Endodermal cell (in vitro differentiated cells): ENCODE measurements at regions not wholly inside any gene's neighbourhood (a gene's known extent, or its start where the extent isn't known, plus 50 kb on each side); places are given as distances from the start of the nearest gene placed in this dataset.
A peak's percentile ranks its signal among the peaks of the same experiment; 100 is the strongest.

Source experiments
- DNase-seq: peaks from one replicate; pipeline ENCODE4 v3.0.0-alpha.2; 2017
- H3K27ac ChIP-seq: 2 replicates; pipeline ENCODE4 v1.5.1; 2013; ENCODE audit warnings: mild to moderate bottlenecking, low read depth, low read length, moderate library complexity
- H3K27me3 ChIP-seq: 2 replicates; pipeline ENCODE4 v1.6.1; 2013; ENCODE audit warnings: mild to moderate bottlenecking, low read length, moderate library complexity; ENCODE audit not compliant: insufficient read depth, control insufficient read depth, poor library complexity, severe bottlenecking
- H3K36me3 ChIP-seq: 2 replicates; pipeline ENCODE4 v1.7.0; 2013; ENCODE audit warnings: mild to moderate bottlenecking, low read length, moderate library complexity; ENCODE audit not compliant: control insufficient read depth, insufficient read depth
- H3K4me1 ChIP-seq: one replicate; pipeline ENCODE4 v1.7.0; 2013; ENCODE audit warnings: low read length; ENCODE audit not compliant: control insufficient read depth, insufficient read depth
- H3K4me3 ChIP-seq: 2 replicates; pipeline ENCODE4 v1.5.1; 2013; ENCODE audit warnings: mild to moderate bottlenecking, low read length, moderate library complexity
- H3K9ac ChIP-seq: 2 replicates; pipeline ENCODE4 v1.6.1; 2013; ENCODE audit warnings: mild to moderate bottlenecking, low read length, moderate library complexity; ENCODE audit not compliant: poor library complexity, severe bottlenecking; ENCODE audit errors: extremely low read depth
- H3K9me3 ChIP-seq: 2 replicates; pipeline ENCODE4 v1.6.1; 2013; ENCODE audit warnings: mild to moderate bottlenecking, low read length, moderate library complexity; ENCODE audit not compliant: control insufficient read depth
- H3K27ac Mint-ChIP-seq: 2 replicates; pipeline ENCODE4 v1.8.0; 2020; ENCODE audit warnings: mixed read lengths
- H3K27me3 Mint-ChIP-seq: 2 replicates; pipeline ENCODE4 v1.8.0; 2021; ENCODE audit warnings: mild to moderate bottlenecking, mixed read lengths; ENCODE audit not compliant: insufficient read depth
- H3K36me3 Mint-ChIP-seq: 2 replicates; pipeline ENCODE4 v1.8.0; 2020; ENCODE audit warnings: low read depth, mixed read lengths
- H3K4me1 Mint-ChIP-seq: 2 replicates; pipeline ENCODE4 v1.8.0; 2020; ENCODE audit warnings: mixed read lengths
- H3K4me3 Mint-ChIP-seq: 2 replicates; pipeline ENCODE4 v1.8.0; 2020; ENCODE audit warnings: mild to moderate bottlenecking, moderate library complexity, mixed read lengths
- H3K9me3 Mint-ChIP-seq: 2 replicates; pipeline ENCODE4 v1.8.0; 2020; ENCODE audit warnings: mild to moderate bottlenecking, mixed read lengths
- WGBS, 2 experiments: methylation state at CpG; one replicate each; pipeline versions ENCODE4 v1.1.5 to v1.1.7; 2013; ENCODE audit warnings: missing lambda C conversion rate in 2 of 2, mixed read lengths in 1 of 2; ENCODE audit not compliant: insufficient coverage in 1 of 2, insufficient read length in 1 of 2; 5-methylcytosine and 5-hydroxymethylcytosine counted together
- TF ChIP-seq, protein P1 (sequence below): fragments of 200-600 bp; sonication (generic); conservative IDR thresholded peaks from 2 replicates; pipeline ENCODE4 v1.5.0; 2021; ENCODE audit warnings: antibody characterized with exemption, mild to moderate bottlenecking

DNA sequence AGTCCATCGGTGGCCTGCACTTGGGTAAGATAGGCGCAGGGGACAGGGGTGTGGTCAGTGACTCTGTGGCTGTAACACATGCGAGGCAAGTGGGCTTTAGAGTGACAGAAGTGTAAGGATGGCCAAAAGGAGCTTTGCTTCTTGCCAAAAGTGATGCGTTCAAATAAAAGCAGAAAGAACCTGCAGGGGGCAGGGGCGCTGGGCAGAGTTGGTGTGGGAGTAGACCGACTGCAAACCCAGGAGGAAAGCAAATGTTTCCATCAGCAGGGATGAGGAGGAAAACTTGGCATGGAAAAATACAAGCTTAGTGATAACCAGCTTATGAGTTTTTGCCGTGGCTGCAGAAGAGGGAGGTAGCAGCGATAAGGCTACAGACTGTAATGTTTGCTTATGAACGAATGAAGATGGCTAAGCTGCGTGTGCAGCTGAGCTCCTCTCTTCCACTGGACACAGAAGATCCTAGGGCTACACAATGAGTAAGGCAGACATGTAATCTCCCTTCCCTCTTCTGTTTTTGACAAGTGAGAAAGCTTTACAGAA is 149.4 kb downstream of the WNT5A start:
- no peak overlapping the region for H3K4me3 Mint-ChIP-seq
- H3K36me3 Mint-ChIP-seq = no peaks in the 10 kb centered on the region
- H3K27me3 ChIP-seq = no peaks in the 10 kb centered on the region
- DNase-seq = no peak
- peaks cover 9% of the 10 kb centered on the region for H3K27me3 Mint-ChIP-seq
- no peaks in the 10 kb centered on the region for H3K9me3 ChIP-seq
- H3K36me3 ChIP-seq = no peaks in the 10 kb centered on the region
- H3K9me3 Mint-ChIP-seq = no peaks in the 10 kb centered on the region
- no peaks in the 10 kb centered on the region for H3K4me1 Mint-ChIP-seq
- H3K4me3 ChIP-seq = no peak overlapping the region
- no peak overlapping the region for H3K27ac Mint-ChIP-seq
- H3K9ac ChIP-seq = no peak overlapping the region
- H3K4me1 ChIP-seq = no peaks in the 10 kb centered on the region
- WGBS, 2 experiments = 90 to 96% methylated on average over 6 to 10 of the region's 10 CpGs
- H3K27ac ChIP-seq = no peak overlapping the region
- TF ChIP-seq, protein P1, sequence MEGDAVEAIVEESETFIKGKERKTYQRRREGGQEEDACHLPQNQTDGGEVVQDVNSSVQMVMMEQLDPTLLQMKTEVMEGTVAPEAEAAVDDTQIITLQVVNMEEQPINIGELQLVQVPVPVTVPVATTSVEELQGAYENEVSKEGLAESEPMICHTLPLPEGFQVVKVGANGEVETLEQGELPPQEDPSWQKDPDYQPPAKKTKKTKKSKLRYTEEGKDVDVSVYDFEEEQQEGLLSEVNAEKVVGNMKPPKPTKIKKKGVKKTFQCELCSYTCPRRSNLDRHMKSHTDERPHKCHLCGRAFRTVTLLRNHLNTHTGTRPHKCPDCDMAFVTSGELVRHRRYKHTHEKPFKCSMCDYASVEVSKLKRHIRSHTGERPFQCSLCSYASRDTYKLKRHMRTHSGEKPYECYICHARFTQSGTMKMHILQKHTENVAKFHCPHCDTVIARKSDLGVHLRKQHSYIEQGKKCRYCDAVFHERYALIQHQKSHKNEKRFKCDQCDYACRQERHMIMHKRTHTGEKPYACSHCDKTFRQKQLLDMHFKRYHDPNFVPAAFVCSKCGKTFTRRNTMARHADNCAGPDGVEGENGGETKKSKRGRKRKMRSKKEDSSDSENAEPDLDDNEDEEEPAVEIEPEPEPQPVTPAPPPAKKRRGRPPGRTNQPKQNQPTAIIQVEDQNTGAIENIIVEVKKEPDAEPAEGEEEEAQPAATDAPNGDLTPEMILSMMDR = peak; percentile 21

DNA sequence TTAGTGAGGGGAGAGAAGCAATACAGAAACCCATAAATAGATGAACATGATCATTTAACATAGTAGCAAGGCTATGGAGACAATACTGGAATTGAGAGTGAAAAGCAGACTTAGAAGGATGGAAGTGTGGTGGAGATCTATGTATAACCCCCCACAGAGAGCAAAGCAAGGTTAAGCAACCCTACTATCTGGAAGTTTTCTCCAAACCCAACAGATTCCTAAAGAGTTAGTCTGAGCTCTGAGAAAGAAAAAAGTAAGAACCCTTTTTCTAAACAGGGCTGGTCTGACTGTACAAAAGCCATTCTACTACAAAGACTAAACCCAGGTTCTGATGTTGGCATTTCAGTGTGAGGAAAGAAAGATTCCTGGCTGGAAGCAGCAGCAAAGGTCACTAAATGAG is 153.2 kb downstream of the WNT5A start:
- H3K4me3 Mint-ChIP-seq = no peak overlapping the region
- H3K4me1 Mint-ChIP-seq = peaks cover 2% of the 10 kb centered on the region
- H3K27ac Mint-ChIP-seq = no peak overlapping the region
- DNase-seq = no peak
- peaks cover 5% of the 10 kb centered on the region for H3K27me3 Mint-ChIP-seq
- no peaks in the 10 kb centered on the region for H3K36me3 Mint-ChIP-seq
- TF ChIP-seq, protein P1 = no peak
- Histone ChIP-seq H3K4me3 (no peak overlapping the region), H3K27ac (no peak overlapping the region), H3K9me3 (no peaks in the 10 kb centered on the region), H3K4me1 (no peaks in the 10 kb centered on the region), H3K36me3 (no peaks in the 10 kb centered on the region), H3K9ac (no peak overlapping the region), H3K27me3 (no peaks in the 10 kb centered on the region)
- no peaks in the 10 kb centered on the region for H3K9me3 Mint-ChIP-seq

DNA sequence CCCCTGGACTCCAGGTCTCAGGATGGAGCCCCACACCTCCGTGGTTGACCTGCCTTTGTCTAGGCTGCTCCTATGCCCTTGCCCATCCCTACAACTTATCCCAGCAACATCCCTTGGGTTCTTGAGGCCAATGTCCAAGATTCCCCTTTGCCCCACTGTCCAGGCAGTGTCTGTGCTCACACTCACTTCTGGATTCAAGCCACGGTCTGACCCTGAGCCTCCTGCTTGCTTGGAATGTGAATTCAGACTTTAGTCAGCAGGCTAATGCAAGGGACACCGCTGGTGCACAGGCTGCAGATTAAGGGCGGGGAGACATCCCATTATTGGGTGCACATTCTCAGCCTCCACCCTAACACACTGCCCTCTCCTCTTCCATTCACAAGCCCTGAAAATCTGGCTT is 154.1 kb downstream of the WNT5A start:
- Histone ChIP-seq H3K4me1 (no peaks in the 10 kb centered on the region), H3K4me3 (no peak overlapping the region), H3K9ac (no peak overlapping the region), H3K9me3 (no peaks in the 10 kb centered on the region), H3K36me3 (no peaks in the 10 kb centered on the region), H3K27me3 (no peaks in the 10 kb centered on the region), H3K27ac (no peak overlapping the region)
- DNase-seq = no peak
- Mint-ChIP-seq H3K27ac (no peak overlapping the region), H3K4me3 (no peak overlapping the region), H3K4me1 (peaks cover 2% of the 10 kb centered on the region), H3K27me3 (no peaks in the 10 kb centered on the region), H3K36me3 (no peaks in the 10 kb centered on the region), H3K9me3 (no peaks in the 10 kb centered on the region)
- 87 to 100% methylated on average over 2 to 4 of the region's 4 CpGs for WGBS, 2 experiments
- TF ChIP-seq, protein P1 = no peak
